Transverse colon (tissue), 4 donors: ENCODE measurements at regions not wholly inside any gene's neighbourhood (a gene's known extent, or its start where the extent isn't known, plus 50 kb on each side); places are given as distances from the start of the nearest gene placed in this dataset.

Source experiments
- EP300 ChIP-seq: sonication (generic); formaldehyde crosslinking; IDR thresholded peaks from one replicate; pipeline ENCODE4 v1.6.1; 2017; ENCODE audit warnings: antibody characterized with exemption, low read depth
- POLR2A ChIP-seq: fragments of 450-650 bp; IDR thresholded peaks from one replicate; pipeline ENCODE4 v1.6.1; 2016; ENCODE audit warnings: antibody characterized with exemption, mild to moderate bottlenecking, moderate library complexity
- POLR2AphosphoS5 ChIP-seq, 3 donors: sonication (generic); formaldehyde crosslinking; IDR thresholded peaks; one replicate each; pipeline ENCODE4 v1.6.1; 2016; ENCODE audit warnings: antibody characterized with exemption in 3 of 3
- TF ChIP-seq, protein P1 (sequence below), 5 experiments: fragments of 200-600 bp in 3 of 5; fragments of 450-650 bp in 2 of 5; sonication (generic) in 3 of 5; IDR thresholded peaks; 1 replicate in 2 of 5; 2 replicates in 3 of 5; pipeline ENCODE4 v1.5.1; 2016 to 2017; ENCODE audit warnings: antibody characterized with exemption in 5 of 5, inconsistent platforms in 3 of 5, mild to moderate bottlenecking in 2 of 5, moderate library complexity in 1 of 5

DNA sequence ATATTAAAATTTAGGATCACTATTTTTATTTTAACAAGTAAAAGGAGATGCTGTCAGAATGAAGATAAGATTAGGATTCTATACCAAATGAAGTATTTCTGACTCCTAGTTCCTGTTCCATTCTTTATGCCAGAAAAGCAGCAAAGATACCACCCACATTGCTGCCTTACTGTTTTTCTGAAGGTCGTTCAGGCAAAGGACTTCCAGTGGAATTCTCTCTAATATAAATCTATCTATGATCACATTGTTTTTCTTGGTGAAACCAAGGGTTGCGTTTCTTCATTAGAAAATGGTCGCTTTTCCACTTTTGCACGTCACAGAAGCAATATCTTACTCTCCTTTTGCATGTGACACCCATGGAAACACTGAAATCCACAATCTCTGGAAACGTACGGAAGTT, 594.8 kb upstream of the ADGRL2 start:
- TF ChIP-seq, protein P1, sequence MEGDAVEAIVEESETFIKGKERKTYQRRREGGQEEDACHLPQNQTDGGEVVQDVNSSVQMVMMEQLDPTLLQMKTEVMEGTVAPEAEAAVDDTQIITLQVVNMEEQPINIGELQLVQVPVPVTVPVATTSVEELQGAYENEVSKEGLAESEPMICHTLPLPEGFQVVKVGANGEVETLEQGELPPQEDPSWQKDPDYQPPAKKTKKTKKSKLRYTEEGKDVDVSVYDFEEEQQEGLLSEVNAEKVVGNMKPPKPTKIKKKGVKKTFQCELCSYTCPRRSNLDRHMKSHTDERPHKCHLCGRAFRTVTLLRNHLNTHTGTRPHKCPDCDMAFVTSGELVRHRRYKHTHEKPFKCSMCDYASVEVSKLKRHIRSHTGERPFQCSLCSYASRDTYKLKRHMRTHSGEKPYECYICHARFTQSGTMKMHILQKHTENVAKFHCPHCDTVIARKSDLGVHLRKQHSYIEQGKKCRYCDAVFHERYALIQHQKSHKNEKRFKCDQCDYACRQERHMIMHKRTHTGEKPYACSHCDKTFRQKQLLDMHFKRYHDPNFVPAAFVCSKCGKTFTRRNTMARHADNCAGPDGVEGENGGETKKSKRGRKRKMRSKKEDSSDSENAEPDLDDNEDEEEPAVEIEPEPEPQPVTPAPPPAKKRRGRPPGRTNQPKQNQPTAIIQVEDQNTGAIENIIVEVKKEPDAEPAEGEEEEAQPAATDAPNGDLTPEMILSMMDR (IDR thresholded peaks at IDR 0.05), result no peak
- no peak for TF ChIP-seq POLR2AphosphoS5 (IDR thresholded peaks at IDR 0.05)
- TF ChIP-seq EP300, result no peak
- no peak for TF ChIP-seq POLR2A
